DOHH2 (cell line): ENCODE measurements at regions not wholly inside any gene's neighbourhood (a gene's known extent, or its start where the extent isn't known, plus 50 kb on each side); places are given as distances from the start of the nearest gene placed in this dataset.

Experiments used
- CTCF ChIP-seq: fragments of 200-600 bp; sonication (generic); IDR thresholded peaks from one replicate; pipeline ENCODE4 v1.5.1; 2014; ENCODE audit warnings: antibody characterized with exemption, mild to moderate bottlenecking, low read depth, low read length; ENCODE audit not compliant: poor library complexity, severe bottlenecking
- EZH2phosphoT487 ChIP-seq: fragments of 200-600 bp; sonication (generic); IDR thresholded peaks from 2 replicates; pipeline ENCODE4 v1.6.1; 2017; ENCODE audit warnings: borderline replicate concordance, mild to moderate bottlenecking, antibody characterized with exemption, low read length, moderate library complexity, mixed read lengths

DNA sequence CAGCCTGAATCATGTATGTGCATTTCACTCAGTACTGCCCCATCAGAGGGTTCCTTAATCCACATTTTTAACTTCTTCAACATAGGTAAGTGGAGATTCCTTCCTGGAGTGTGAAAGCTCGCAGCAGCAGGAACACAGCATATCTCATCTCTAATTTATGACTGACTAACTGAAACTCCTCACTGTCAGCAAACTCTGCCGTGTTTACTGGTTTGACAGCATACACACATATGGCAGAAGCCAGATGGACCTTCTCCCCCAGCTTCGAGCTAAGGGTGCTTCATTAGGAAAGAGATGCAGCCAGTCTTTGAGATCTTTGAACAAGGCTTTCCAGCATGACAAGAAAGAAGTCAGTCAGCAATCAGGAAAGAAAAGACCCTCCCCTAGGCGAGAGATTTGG lies 200.3 kb upstream of the ACVR2A start:
- no peak for TF ChIP-seq CTCF
- no peak for TF ChIP-seq EZH2phosphoT487
